GM12878 (cell line): ENCODE measurements at regions not wholly inside any gene's neighbourhood (a gene's known extent, or its start where the extent isn't known, plus 50 kb on each side); places are given as distances from the start of the nearest gene placed in this dataset.

ENCODE experiments used
- ATF3 ChIP-seq: IDR thresholded peaks from 2 replicates; pipeline ENCODE4 v1.6.1; 2011; ENCODE audit warnings: low read depth, mild to moderate bottlenecking, low read length, moderate library complexity, borderline replicate concordance; ENCODE audit errors: extremely low read depth
- CBFB ChIP-seq: IDR thresholded peaks from 2 replicates; pipeline ENCODE4 v1.6.1; 2016; ENCODE audit warnings: antibody characterized with exemption, low read depth
- CTCF ChIP-seq, 3 experiments: IDR thresholded peaks in 2 of 3; conservative IDR thresholded peaks in 1 of 3; 2 replicates each; pipeline ENCODE4 v1.5.1; 2011; ENCODE audit warnings: low read depth in 3 of 3, low read length in 3 of 3, mild to moderate bottlenecking in 3 of 3, control low read depth in 2 of 3, moderate library complexity in 2 of 3, inconsistent platforms in 1 of 3, mixed read lengths in 1 of 3; ENCODE audit not compliant: control insufficient read depth in 2 of 3, insufficient read depth in 1 of 3; ENCODE audit errors: extremely low read depth in 1 of 3
- POLR2A ChIP-seq: IDR thresholded peaks from 2 replicates; pipeline ENCODE4 v1.6.1; 2011; ENCODE audit warnings: low read depth, mild to moderate bottlenecking, low read length
- POLR2AphosphoS2 ChIP-seq: IDR thresholded peaks from 2 replicates; pipeline ENCODE4 v1.6.1; 2011; ENCODE audit warnings: low read depth, mild to moderate bottlenecking, low read length, improper control_type of control experiment, moderate library complexity
- TAF1 ChIP-seq: IDR thresholded peaks from 2 replicates; pipeline ENCODE4 v1.6.1; 2011; ENCODE audit warnings: mild to moderate bottlenecking, low read depth, low read length, borderline replicate concordance
- ZNF217 ChIP-seq: fragments of 450-650 bp; IDR thresholded peaks from 2 replicates; pipeline ENCODE4 v1.6.1; 2017; ENCODE audit warnings: antibody characterized with exemption, mild to moderate bottlenecking
- ZNF24 ChIP-seq: fragments of 450-650 bp; IDR thresholded peaks from 2 replicates; pipeline ENCODE4 v1.6.1; 2017; ENCODE audit warnings: antibody characterized with exemption, mild to moderate bottlenecking
- TF ChIP-seq, protein P1 (sequence below): fragments of 450-650 bp; IDR thresholded peaks from 2 replicates; pipeline ENCODE4 v1.6.1; 2017; ENCODE audit warnings: mild to moderate bottlenecking, moderate library complexity
- TF ChIP-seq, protein P2 (sequence below): IDR thresholded peaks from 2 replicates; pipeline ENCODE4 v1.6.1; 2012; ENCODE audit warnings: low read depth, low read length, improper control_type of control experiment

- TF ChIP-seq CTCF (IDR thresholded peaks at IDR 0.05 in 2 of 3, conservative IDR thresholded peaks at IDR 0.05 in 1 of 3; ENCODE audit: control insufficient read depth in 2 of 3, extremely low read depth in 1 of 3, insufficient read depth in 1 of 3, low read depth in 3 of 3, low read length in 3 of 3): no peak
- TF ChIP-seq POLR2A: no peak
- no peak for TF ChIP-seq ATF3
- no peak for TF ChIP-seq ZNF217
- TF ChIP-seq, protein P1, sequence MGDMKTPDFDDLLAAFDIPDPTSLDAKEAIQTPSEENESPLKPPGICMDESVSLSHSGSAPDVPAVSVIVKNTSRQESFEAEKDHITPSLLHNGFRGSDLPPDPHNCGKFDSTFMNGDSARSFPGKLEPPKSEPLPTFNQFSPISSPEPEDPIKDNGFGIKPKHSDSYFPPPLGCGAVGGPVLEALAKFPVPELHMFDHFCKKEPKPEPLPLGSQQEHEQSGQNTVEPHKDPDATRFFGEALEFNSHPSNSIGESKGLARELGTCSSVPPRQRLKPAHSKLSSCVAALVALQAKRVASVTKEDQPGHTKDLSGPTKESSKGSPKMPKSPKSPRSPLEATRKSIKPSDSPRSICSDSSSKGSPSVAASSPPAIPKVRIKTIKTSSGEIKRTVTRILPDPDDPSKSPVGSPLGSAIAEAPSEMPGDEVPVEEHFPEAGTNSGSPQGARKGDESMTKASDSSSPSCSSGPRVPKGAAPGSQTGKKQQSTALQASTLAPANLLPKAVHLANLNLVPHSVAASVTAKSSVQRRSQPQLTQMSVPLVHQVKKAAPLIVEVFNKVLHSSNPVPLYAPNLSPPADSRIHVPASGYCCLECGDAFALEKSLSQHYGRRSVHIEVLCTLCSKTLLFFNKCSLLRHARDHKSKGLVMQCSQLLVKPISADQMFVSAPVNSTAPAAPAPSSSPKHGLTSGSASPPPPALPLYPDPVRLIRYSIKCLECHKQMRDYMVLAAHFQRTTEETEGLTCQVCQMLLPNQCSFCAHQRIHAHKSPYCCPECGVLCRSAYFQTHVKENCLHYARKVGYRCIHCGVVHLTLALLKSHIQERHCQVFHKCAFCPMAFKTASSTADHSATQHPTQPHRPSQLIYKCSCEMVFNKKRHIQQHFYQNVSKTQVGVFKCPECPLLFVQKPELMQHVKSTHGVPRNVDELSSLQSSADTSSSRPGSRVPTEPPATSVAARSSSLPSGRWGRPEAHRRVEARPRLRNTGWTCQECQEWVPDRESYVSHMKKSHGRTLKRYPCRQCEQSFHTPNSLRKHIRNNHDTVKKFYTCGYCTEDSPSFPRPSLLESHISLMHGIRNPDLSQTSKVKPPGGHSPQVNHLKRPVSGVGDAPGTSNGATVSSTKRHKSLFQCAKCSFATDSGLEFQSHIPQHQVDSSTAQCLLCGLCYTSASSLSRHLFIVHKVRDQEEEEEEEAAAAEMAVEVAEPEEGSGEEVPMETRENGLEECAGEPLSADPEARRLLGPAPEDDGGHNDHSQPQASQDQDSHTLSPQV: no peak
- TF ChIP-seq CBFB: no peak
- TF ChIP-seq ZNF24: no peak
- TF ChIP-seq POLR2AphosphoS2: no peak
- no peak for TF ChIP-seq TAF1
- TF ChIP-seq, protein P2, sequence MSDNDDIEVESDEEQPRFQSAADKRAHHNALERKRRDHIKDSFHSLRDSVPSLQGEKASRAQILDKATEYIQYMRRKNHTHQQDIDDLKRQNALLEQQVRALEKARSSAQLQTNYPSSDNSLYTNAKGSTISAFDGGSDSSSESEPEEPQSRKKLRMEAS: no peak
Observed at GRCh38 chr21:36640174-36640720, 58.7 kb upstream of the SIM2 start.
